HG03342 (cell line): ENCODE measurements at regions not wholly inside any gene's neighbourhood (a gene's known extent, or its start where the extent isn't known, plus 50 kb on each side); places are given as distances from the start of the nearest gene placed in this dataset.
"Not testable (repeated sequence)": the region's sequence is repeated elsewhere in the genome, so short reads cannot be mapped to it uniquely, and the experiment has no call there.

Source experiments
- ATAC-seq: cut with Tn5 transposase; IDR thresholded peaks from one replicate; pipeline ENCODE4 v1.9.1; 2021; ENCODE audit warnings: mild to moderate bottlenecking, moderate library complexity; ENCODE audit not compliant: unreplicated experiment

DNA sequence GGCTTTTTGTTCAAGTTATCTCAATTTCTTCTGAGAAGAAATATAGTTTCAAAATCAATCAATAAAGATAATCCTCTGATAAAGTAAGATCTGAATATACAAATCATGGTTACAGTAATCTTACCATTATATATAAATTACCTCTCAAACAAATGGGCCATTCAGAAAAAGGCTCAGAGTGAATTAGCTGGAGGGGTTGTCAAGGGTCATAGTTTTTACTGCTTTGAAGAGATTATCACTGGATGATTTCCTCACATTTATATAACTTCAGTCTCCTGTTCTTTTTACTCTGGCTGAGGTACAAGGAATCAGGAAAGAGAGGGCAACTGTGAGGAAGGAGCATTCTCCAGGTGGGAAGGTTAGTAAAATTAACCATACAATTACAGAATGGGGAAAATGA, 148.6 kb upstream of the ELL2 start:
- ATAC-seq = no peak

DNA sequence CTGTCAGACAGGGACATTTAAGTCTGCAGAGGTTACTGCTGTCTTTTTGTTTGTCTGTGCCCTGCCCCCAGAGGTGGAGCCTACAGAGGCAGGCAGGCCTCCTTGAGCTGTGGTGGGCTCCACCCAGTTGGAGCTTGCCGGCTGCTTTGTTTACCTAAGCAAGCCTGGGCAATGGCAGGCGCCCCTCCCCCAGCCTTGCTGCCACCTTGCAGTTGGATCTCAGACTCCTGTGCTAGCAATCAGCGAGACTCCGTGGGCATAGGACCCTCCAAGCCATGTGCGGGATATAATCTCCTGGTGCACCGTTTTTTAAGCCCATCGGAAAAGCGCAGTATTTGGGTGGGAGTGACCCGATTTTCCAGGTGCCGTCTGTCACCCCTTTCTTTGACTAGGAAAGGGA, 147.0 kb upstream of the ELL2 start:
- not testable (repeated sequence) for ATAC-seq

DNA sequence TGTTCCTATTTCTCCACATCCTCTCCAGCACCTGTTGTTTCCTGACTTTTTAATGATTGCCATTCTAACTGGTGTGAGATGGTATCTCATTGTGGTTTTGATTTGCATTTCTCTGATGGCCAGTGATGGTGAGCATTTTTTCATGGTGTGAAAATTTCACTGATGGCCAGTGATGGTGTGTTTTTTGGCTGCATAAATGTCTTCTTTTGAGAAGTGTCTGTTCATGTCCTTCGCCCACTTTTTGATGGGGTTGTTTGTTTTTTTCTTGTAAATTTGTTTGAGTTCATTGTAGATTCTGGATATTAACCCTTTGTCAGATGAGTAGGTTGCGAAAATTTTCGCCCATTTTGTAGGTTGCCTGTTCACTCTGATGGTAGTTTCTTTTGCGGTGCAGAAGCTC, 142.2 kb upstream of the ELL2 start:
- ATAC-seq = not testable (repeated sequence)

DNA sequence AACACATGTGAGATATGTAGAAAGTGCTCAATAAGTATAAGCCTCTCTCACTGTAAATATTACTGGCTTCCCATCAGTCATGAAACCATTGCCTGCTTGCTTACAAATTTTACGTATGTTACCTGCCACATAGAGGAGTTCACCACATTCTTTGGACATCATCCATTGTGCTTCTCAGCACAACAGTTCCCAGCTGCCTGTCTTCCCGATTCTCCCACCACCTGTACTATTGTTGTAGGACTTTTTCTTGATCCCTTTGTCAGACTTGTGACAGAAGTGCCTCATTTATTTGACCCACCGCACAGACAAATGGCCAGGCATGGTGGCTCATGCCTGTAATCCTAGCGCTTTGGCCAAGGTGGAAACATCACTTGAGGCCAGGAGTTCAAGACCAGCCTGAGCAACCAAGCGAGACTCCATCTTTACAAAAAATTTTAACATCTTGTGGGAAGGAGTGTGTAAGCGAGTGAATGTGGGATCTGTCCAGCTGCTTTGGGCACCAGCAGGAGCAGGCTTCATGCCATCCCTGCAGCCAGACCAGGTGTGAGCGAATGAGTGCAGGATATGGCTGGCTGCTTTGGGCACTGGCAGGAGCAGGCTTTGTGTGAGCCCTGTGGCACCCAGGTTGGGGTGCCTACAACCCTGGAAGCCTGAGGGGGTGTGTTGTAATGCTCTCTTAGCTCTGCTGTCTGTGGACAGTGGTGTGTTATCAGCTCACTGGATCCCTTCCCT, 139.9 kb upstream of the ELL2 start:
- no peak for ATAC-seq

DNA sequence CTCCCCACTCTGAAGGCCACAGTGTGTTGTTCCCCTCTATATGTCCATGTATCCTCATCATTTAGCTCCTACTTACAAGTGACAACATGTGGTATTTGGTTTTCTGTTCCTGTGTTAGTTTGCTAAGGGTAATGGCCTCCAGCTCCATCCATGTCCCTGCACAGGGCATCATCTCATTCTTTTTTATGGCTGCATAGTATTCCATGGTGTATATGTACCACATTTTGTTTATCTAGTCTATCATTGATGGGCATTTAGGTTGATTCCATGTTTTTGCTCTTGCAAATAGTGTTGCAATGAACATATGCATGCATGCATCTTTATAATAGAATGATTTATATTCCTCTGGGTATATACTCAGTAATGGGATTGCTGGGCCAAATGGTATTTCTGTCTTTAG, 135.8 kb upstream of the ELL2 start:
- ATAC-seq = not testable (repeated sequence)

DNA sequence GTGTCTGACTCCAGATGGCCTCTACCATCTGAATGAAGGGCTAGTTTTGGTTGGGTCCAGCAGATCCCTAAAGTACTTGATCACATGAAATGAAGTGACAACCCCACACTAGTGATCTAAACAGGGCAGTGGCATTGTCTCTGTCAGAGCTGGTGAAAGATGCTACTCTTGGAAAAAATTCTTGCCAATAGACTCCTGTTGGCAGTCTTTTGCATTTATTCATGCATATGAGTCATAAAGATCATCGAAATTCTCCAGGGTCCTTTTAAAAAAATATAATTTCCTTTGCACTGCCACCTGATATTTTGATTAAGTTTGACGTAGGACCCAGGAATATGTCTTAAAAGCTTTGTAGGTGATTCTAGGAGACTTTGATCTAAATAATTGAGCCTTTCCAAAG, 135.1 kb upstream of the ELL2 start:
- no peak for ATAC-seq

DNA sequence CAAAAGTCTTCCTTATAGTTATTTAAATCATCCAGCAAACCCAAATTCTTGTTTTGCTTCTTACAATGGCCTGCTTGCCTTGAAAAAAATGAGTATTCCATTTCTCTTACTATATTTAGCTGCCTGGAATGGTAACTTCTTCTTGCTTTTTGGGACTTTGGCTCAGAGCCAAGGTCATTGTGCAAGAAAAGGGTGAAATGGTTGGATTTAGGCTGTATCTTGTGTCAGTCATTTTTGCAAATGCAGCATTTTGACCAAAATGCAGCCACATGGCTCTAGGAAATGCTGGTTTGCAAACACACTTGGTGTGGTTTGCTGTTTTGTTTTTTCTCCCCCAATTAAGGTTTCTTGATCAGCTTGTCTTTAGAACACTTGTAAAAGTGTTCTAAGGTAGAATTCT, 133.3 kb upstream of the ELL2 start:
- no peak for ATAC-seq

DNA sequence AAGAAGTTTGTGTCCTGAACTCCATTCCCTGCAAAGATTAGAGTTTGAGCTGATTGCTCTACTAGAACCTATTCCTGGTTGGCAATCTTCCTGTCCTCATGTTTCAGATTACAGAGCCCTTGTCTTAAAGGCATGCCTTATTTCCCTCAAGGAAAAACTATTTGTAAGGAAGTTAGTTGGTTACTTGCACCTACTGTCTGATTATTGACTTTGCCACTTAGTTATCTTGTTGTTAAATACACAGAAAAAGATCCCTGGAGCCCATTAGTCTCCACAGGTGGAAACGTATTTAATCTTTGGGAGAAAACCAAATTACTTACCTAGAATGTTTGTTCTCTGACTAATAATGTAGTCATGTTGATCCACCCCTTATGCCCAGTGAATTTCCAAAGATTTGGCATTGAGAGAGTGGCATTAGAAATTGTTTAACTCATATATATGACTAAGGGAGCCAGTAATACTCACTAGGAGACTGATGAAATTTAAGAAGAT, 132.3 kb upstream of the ELL2 start:
- no peak for ATAC-seq

DNA sequence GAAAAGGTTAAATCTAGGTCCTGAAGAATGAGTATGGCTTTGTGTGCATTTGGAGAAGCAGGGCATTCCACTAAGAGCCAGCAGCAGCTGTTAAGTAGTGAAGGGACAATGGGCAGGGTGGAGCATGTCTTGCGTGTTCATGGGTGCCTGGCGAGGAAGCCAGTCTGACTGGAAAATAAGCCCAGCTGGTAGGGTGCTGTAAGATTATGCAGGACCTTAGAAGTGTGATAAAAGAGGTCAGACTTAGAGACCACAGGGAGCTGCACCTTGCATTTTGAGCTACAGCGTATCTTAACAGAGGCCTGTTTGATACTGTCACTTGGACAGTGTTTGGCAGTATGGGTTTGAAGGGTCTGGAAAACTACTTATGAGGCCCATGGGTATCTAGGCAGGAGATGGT, 131.7 kb upstream of the ELL2 start:
- no peak for ATAC-seq

DNA sequence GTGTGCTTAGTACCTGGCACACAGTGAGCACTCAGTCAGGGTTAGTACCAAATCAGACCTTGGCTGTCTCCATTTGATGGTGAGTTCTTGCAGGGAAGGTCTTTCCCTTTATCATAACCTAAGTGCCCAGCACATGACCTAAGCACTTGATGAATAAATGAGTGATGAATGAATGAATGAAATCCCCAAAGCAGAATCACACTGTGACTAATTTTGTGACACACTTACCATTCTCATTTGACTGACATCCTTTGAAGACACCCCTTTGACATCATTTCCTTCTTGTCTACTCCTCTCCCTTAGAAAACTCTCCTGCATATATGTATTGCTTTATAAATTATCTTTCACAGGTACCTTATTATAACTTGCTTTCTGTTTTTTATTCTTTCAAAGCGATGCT, 130.2 kb upstream of the ELL2 start:
- ATAC-seq = no peak

DNA sequence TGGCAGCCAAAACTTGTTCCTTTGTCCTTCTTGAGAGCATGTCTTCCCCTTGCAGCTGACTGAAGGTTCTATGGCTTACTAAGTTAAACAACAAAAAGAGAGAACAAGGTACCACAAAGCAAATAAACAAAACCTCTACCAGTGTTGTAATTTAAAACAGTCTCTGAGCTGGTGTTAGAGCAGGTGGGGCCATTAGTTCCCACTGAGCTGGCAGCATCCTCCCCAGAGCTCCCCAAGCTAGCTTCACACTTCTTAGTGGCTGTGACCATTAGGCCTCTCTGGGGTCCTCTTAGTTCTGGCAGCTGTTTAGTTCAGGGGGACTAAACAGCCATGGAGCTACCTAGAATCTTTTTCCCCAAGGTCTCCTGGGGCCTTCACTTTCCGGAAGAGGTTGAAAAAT, 128.6 kb upstream of the ELL2 start:
- no peak for ATAC-seq

DNA sequence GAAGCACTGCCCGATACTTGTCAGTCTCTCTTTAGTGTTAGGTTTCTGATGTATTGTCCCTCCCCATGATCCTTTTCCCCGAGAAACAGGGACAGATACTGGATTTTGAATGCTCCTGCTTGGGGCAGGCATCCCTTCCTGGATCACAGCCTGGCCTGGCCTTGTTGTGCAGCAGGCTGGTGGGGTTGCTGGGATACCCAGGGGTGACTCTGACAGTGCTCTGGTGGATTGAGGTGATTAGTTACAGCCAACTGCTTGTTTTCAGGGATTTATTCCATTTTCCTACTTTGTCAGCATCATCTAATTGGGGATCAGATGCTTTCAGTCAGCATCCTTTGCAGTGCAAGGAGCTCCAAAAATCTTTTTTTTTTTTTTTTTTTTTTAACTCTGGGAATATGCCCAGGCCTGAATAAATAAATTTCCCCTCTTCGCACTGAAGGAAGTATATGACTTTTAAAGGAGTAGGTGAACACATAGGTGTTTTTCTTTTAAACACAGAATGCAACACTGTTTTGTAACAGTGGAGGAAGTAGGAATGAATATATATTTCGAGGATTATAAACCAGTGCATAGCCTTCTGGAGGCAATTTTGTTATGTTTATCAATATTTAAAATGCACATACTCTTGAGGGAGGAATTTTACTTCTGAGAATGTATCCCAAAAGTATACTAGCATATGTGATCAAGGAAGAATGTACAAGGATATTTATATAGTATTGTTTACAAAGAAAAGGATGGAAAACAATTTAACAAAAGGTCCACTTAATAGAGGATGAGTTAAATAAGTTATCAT, 127.3 kb upstream of the ELL2 start:
- ATAC-seq = no peak

DNA sequence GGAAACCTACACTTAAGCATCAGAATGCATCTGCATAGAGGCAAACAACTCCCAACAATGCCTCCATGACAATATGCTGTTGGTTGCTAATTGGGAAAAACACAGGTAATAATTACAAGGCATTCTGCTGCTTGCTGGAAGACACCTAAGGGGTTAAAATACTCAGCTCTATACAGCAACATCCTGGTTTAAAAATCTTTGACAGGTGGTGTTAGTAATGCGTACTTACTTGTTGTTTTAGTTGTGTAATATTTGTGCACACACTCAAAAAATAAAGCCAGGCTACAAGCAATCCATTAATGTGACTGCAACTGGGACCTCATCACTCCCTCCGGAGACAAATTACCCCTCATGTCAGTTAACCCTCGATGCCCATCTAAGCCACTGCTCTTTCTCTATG, 126.3 kb upstream of the ELL2 start:
- no peak for ATAC-seq

DNA sequence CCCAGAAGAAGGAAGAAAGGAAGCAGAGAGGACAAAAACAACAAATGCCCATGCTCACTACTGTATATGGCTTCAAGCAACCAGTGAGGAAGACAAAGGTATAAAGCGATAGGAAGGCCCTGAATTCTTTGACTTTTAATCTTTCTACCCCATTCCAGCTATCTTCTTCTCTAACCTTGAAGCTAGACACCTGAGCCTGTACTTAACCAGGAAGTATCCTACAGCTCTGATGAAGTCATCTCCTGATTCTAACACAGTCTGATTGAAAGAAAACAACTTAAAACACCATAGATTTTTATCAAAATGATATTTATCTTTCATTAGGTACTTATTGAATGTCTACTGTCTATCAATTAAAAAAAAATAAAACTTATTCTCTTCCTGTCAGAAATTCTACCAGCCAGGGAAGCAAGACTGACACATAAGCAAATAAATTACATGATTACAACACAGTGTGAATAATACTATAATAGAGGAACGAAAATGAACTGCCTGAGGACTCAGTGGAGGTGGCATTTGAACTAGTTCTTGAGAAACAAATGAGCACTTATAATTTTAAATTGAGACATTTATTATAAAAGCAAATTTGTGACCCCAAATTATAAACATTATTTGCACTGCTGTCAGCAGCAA, 123.3 kb upstream of the ELL2 start:
- no peak for ATAC-seq

DNA sequence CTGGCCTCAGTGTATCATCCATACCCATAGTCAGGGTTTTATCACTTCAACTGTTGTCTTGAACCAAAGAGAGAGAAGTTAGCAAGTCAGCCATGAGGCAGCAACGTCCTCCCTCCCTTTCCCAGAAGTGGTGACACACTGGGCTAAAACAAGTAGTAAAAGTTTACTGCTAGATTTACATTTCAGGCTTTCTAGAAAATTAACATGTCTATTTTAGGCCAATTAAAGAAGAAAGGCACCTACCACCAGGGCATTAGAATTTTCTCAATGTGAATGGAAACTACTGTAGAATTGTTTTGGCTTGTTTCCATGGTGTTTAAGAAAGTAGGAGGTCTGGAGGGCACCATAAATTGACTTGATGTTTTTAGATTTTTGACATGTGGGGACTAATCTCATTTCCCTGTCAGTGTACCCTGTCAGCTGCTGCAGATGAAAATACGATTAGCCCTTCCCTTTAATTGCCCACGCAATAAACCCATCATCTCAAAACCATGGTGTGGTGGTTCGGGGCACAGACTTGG, 121.8 kb upstream of the ELL2 start:
- ATAC-seq = no peak

DNA sequence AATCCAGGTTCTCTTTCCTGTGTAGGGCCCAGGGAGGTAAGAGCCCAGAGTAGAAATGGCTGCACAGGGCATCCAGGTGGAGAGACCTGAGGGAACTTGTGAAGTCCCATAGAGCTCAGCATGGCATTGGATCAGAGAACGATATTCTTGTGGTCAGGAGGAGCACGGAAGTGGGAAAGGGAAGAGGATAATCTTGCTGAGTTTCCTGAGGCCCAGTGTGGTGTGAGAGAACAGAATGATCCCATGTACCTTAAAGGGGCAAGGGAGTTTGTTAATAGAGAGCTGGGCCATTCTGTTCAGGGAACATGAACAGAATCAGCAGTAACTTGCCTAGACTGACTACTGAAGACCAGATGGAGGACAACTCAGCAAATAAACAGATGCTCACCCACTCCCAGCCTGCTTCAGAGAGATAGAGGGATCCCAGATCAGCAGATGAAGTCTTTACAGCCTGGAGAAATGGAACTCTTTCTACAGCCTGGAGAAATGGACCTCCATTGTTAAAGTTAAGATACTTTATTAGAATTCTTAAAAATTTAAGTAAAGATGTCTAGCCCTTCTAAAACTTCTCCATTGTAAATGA, 119.7 kb upstream of the ELL2 start:
- no peak for ATAC-seq

DNA sequence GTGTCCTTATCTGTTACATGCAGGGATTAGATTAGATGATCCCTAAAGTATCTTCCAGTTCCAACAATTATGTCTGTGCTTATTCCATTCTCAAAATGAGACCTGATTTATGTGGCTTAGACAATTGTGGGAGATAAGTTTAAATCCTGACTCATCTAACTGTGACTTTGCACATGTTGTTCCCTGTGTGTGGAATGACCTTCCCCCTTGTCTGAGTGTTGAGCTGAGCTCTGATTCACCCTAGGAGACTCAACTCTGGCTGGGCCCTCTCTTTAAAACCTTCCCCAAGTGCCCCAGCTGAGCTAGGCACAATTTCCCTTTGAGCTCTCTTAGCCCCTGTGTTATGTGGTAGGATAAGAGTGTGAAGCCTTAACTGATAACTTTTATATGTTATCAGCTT, 118.9 kb upstream of the ELL2 start:
- no peak for ATAC-seq

DNA sequence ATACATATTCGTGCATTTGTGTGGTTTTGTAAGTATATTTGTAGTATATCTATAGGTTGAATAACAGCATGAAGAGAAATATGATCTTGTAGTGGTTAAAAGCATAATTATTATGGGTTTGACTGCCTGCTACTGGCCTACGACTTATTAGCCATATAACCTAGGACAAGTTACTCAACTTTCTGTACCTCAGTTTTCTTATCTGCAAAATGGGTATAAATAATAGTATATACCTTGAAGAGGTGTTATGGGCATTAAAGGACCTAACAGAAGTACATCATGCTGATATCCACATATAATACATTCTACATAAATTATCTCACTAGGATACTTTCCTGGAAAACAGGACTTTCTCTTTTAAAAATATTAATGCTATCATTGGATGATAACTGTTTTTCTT, 118.3 kb upstream of the ELL2 start:
- no peak for ATAC-seq

DNA sequence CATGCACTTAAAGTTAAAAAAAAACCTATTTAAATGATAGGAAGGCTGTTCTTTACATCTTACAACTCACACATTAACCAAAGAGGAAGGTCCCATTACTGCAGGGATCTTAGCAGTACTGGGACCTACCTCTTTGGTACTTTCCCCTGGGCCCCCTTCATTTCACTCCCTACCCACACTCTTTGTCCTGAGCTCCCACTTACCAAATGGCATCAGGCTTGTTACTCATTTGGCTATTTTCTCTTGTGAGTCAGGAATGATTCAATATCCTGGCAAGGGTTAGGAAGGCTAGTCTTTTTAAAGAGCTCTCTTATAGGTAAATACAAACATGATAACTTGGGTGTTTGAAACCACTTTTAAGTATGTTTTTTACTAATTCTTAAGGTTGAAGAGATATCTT, 117.4 kb upstream of the ELL2 start:
- ATAC-seq = no peak

DNA sequence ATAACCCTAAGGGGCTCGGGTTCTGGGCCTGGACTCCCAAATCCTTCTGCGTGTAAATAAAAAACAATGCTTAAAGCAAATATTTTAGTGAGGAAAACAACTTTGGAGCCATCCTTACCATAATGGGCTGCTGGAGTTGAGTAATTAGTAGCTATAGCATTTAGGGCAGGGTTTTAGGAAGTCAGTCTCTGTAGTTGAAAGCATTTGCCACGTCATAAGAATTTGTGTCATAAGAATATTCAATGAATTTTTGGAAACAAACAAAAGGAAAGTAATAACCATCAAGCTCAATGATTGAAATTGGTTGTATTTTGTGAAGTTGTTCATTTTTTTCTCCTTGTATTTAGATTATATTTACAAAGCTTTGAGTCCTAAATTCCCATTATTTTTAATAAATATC, 114.8 kb upstream of the ELL2 start:
- ATAC-seq = no peak

DNA sequence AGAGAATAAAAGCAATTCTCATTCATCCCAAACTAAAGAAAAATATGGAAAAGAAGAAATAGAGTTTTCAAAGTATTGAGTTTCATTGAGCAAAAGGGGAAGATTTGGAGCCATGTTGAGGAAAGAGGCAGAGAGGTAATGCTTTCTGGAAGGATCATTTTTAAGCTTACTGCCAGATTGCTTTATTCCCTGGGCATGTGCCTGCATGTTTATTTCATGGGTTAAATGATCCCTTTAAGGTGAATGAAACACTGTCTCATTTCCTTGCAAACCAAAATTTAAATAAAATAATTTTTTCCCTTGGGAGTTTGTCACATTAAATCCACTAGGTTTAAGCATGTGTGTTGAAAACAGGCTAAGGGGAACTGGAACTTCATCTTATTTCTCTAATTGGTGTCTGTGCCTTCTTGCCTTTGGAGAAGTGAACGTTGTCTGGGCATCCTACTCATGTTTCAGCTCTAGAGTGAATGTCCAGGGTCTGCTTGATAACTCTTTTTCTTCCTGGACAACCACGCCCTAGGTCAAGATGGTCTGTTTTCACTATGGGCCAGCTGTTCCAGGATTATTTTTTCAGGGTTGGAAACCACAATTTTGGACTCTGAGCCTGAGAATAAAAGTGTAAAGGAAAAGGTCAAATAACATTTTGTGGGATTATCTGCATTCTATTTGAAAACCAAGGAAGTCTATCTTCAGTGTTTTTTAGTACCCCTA, 114.1 kb upstream of the ELL2 start:
- no peak for ATAC-seq
